Progenitor cell of endocrine pancreas (in vitro differentiated cells): ENCODE measurements at regions not wholly inside any gene's neighbourhood (a gene's known extent, or its start where the extent isn't known, plus 50 kb on each side); places are given as distances from the start of the nearest gene placed in this dataset.

ENCODE experiments used
- DNase-seq: peaks from one replicate; pipeline ENCODE4 v3.0.0; 2021; ENCODE audit warnings: low spot score; ENCODE audit not compliant: unreplicated experiment
- H3K27ac Mint-ChIP-seq: 2 replicates; pipeline ENCODE4 v1.8.0; 2021; ENCODE audit warnings: mild to moderate bottlenecking, moderate library complexity, mixed read lengths
- H3K27me3 Mint-ChIP-seq: 2 replicates; pipeline ENCODE4 v1.8.0; 2021; ENCODE audit warnings: mixed read lengths
- H3K36me3 Mint-ChIP-seq: 2 replicates; pipeline ENCODE4 v1.8.0; 2022; ENCODE audit warnings: mixed read lengths; ENCODE audit not compliant: insufficient read depth
- H3K4me1 Mint-ChIP-seq: 2 replicates; pipeline ENCODE4 v1.8.0; 2021; ENCODE audit warnings: low read depth, mixed read lengths
- H3K4me3 Mint-ChIP-seq: 2 replicates; pipeline ENCODE4 v1.8.0; 2021; ENCODE audit warnings: low read depth, mild to moderate bottlenecking, moderate library complexity, mixed read lengths
- H3K9me3 Mint-ChIP-seq: 2 replicates; pipeline ENCODE4 v1.8.0; 2021; ENCODE audit warnings: low read depth, mixed read lengths
- TF ChIP-seq, protein P1 (sequence below): fragments of 200-600 bp; sonication (generic); IDR thresholded peaks from one replicate; pipeline ENCODE4 v1.5.0; 2021; ENCODE audit warnings: antibody characterized with exemption, mild to moderate bottlenecking; ENCODE audit not compliant: unreplicated experiment

DNA sequence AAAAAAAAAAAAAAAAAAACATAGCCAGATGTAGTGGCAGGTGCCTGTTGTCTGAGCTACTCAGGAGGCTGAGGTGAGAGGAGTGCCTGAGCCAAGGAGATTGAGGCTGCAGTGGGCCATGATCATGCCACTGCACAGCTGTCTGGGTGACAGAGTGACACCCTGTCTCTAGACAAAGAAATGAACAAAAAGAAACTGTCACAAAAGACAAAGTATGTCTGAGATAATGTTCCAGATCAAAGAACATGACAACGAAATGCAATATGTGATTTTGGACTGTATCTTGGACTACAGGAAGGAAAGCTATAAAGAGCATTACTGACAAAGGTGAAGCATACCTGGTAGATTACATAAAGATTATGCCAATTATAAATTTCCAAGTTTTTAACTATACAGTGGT, 862.8 kb downstream of the ROBO2 start:
- no peak for DNase-seq
- Mint-ChIP-seq H3K27ac (no peak overlapping the region), H3K36me3 (no peaks in the 10 kb centered on the region), H3K9me3 (peaks cover 4% of the 10 kb centered on the region), H3K27me3 (no peaks in the 10 kb centered on the region), H3K4me1 (peaks cover 4% of the 10 kb centered on the region), H3K4me3 (no peak overlapping the region)
- TF ChIP-seq, protein P1, sequence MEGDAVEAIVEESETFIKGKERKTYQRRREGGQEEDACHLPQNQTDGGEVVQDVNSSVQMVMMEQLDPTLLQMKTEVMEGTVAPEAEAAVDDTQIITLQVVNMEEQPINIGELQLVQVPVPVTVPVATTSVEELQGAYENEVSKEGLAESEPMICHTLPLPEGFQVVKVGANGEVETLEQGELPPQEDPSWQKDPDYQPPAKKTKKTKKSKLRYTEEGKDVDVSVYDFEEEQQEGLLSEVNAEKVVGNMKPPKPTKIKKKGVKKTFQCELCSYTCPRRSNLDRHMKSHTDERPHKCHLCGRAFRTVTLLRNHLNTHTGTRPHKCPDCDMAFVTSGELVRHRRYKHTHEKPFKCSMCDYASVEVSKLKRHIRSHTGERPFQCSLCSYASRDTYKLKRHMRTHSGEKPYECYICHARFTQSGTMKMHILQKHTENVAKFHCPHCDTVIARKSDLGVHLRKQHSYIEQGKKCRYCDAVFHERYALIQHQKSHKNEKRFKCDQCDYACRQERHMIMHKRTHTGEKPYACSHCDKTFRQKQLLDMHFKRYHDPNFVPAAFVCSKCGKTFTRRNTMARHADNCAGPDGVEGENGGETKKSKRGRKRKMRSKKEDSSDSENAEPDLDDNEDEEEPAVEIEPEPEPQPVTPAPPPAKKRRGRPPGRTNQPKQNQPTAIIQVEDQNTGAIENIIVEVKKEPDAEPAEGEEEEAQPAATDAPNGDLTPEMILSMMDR = no peak

DNA sequence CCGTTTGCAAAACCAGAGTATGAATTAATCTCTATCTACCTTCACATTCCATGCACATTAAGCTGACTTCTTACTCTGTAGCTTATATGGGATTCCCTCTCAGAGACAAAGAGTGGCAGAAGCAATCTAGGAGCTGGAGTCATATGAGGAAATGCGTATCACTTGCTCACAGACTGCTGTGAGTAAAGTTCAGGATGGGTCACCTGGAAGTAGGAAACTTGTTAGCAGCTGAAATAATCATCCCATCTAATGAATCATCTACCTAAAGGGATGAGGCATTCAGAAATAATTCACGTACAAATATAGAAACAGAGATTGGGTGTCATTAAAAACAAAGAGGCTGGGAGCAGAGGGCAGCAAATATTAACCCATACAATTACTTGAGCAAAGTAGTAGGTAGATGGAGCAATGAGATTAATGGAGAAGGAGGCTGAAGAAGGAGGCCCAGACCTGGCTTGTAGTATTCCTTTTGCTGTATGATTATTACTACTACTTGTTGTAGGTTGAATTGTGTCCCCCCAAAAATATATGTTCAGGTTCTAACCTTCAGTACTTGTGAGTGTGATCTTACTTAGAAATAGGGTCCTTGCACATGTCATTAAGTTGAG, 866.3 kb downstream of the ROBO2 start:
- Mint-ChIP-seq H3K4me3 (no peak overlapping the region), H3K9me3 (peaks cover 3% of the 10 kb centered on the region), H3K36me3 (no peaks in the 10 kb centered on the region), H3K4me1 (peaks cover 4% of the 10 kb centered on the region), H3K27me3 (peaks cover 5% of the 10 kb centered on the region), H3K27ac (no peak overlapping the region)
- no peak for DNase-seq
- TF ChIP-seq, protein P1 = no peak

DNA sequence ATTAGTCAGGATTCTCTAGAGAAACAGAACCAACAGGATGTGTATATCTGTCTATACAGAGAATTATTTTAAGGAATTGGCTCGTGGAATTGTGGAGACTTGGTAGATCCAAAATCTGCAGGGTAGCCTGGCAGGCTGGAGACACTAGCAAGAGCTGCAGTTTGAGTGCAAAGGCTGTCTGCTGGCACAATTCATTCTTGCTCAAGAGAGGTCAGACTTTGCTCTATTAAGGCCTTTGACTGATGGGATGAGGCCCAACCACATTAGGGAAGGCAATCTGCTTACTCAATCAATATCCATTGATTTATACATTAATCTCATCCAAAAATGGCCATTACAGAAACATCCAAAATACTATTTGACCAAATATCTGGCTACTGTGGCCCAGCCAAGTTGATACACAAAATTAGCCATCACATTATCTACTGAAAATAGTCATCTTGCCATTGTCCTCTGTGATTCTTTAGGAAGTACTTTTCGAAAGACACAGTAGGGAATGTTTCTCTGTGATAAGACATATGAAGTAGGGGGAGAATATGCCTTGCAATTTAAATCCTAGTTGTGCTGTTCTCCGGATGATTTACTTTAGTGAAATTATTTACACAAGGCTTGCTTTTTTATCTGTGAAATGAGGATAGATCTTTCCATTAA, 873.8 kb downstream of the ROBO2 start:
- Mint-ChIP-seq H3K4me1 (peaks cover 13% of the 10 kb centered on the region), H3K36me3 (no peaks in the 10 kb centered on the region), H3K27ac (no peak overlapping the region), H3K4me3 (no peak overlapping the region), H3K9me3 (no peaks in the 10 kb centered on the region), H3K27me3 (peaks cover 5% of the 10 kb centered on the region)
- no peak for DNase-seq
- TF ChIP-seq, protein P1 = no peak

DNA sequence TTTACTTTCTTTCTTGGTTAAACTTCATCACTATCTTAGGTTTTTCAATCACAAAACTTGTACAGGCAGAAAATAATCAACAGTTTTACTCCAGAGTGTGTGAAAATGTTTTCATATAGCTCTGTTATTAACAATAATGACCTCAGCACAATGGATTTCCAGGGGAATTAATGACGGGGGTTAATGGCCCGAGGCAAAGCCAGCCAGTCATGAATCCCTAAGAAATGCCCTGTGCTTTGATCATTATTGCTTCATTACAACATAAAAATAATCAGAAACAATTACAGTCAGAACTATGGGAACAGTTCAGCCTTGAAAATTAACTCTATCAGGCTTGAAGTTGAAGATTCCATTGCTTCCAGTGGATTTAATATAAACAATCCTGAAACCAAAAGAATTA, 875.4 kb downstream of the ROBO2 start:
- Mint-ChIP-seq H3K4me1 (peaks cover 13% of the 10 kb centered on the region), H3K27me3 (peaks cover 3% of the 10 kb centered on the region), H3K9me3 (peaks cover 5% of the 10 kb centered on the region), H3K4me3 (no peak overlapping the region), H3K27ac (no peak overlapping the region), H3K36me3 (no peaks in the 10 kb centered on the region)
- DNase-seq = no peak
- TF ChIP-seq, protein P1 = no peak

GRCh38 chr3:77917225-77917624, 877.3 kb downstream of the ROBO2 start:
- no peak overlapping the region for H3K27ac Mint-ChIP-seq
- H3K9me3 Mint-ChIP-seq = peaks cover 10% of the 10 kb centered on the region
- H3K27me3 Mint-ChIP-seq = no peaks in the 10 kb centered on the region
- DNase-seq = no peak
- H3K4me3 Mint-ChIP-seq = no peak overlapping the region
- peaks cover 13% of the 10 kb centered on the region for H3K4me1 Mint-ChIP-seq
- TF ChIP-seq, protein P1 = no peak
- no peaks in the 10 kb centered on the region for H3K36me3 Mint-ChIP-seq
